ENCODE measurements at regions not wholly inside any gene's neighbourhood (a gene's known extent, or its start where the extent isn't known, plus 50 kb on each side); places are given as distances from the start of the nearest gene placed in this dataset.

DNA sequence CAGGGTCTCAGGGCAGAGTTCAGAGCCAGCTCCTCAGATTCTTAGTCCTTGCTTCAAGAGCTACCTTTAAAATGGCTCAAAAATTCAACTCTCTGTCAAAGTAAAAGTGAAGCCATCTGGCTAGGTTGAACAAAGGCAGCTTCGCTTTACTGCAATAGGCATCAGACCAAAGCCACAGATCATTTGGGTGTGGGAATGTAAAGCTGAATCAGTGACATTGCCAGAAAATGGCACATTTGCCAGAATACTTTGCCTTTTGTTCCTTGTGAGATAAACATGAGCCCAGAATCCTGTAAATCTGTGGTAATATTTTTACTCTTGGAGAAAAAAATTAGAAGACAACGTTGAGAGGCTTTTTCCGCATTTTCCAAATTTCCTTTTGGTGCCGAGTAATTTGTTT lies 210.5 kb downstream of the PALM2AKAP2 start:
- DNase-seq = no peak
- H3K27ac ChIP-seq = no peak overlapping the region

DNA sequence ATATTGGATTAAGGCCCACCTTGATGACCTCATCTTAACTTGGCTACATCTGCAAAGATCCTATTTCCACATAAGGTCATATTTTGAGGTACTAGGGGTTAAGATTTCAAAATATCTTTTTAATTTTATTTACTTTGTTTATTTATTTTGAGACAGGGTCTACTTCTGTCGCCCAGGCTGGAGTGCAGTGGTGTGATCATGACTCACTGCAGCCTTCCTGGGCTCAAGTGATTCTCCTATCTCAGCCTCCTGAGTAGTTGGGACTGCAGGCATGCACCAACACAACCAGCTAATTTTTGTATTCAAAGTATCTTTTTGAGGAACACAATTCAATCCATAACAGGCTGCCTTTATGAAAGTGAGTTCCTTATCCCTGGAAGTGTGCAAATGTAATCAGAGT lies 212.3 kb downstream of the PALM2AKAP2 start:
- no peak overlapping the region for H3K27ac ChIP-seq
- in situ Hi-C loops (cut with HindIII; ENCODE audit: low pct_ligation_motif_present, low sequenced_read_pairs) = no loop called here
- TF ChIP-seq, protein P1, sequence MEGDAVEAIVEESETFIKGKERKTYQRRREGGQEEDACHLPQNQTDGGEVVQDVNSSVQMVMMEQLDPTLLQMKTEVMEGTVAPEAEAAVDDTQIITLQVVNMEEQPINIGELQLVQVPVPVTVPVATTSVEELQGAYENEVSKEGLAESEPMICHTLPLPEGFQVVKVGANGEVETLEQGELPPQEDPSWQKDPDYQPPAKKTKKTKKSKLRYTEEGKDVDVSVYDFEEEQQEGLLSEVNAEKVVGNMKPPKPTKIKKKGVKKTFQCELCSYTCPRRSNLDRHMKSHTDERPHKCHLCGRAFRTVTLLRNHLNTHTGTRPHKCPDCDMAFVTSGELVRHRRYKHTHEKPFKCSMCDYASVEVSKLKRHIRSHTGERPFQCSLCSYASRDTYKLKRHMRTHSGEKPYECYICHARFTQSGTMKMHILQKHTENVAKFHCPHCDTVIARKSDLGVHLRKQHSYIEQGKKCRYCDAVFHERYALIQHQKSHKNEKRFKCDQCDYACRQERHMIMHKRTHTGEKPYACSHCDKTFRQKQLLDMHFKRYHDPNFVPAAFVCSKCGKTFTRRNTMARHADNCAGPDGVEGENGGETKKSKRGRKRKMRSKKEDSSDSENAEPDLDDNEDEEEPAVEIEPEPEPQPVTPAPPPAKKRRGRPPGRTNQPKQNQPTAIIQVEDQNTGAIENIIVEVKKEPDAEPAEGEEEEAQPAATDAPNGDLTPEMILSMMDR (IDR thresholded peaks at IDR 0.05; ENCODE audit: low read depth, low read length, missing control alignments) = no peak
- H3K36me3 ChIP-seq (replicated peaks) = no peaks in the 10 kb centered on the region
- H3K4me3 ChIP-seq (ENCODE audit: low read depth, low read length) = no peak overlapping the region
- DNase-seq = no peak
- no peaks in the 10 kb centered on the region for H3K27me3 ChIP-seq (replicated peaks)

More for the DNA sequence above, 210.5 kb downstream of the PALM2AKAP2 start:
- no peak overlapping the region for H3K4me3 ChIP-seq (ENCODE audit: low read depth, low read length)
- TF ChIP-seq, protein P1 (IDR thresholded peaks at IDR 0.05; ENCODE audit: low read depth, low read length, missing control alignments) = no peak
- no peaks in the 10 kb centered on the region for H3K27me3 ChIP-seq (replicated peaks)
- in situ Hi-C loops (cut with HindIII; ENCODE audit: low pct_ligation_motif_present, low sequenced_read_pairs) = no loop called here
- no peaks in the 10 kb centered on the region for H3K36me3 ChIP-seq (replicated peaks)

DNA sequence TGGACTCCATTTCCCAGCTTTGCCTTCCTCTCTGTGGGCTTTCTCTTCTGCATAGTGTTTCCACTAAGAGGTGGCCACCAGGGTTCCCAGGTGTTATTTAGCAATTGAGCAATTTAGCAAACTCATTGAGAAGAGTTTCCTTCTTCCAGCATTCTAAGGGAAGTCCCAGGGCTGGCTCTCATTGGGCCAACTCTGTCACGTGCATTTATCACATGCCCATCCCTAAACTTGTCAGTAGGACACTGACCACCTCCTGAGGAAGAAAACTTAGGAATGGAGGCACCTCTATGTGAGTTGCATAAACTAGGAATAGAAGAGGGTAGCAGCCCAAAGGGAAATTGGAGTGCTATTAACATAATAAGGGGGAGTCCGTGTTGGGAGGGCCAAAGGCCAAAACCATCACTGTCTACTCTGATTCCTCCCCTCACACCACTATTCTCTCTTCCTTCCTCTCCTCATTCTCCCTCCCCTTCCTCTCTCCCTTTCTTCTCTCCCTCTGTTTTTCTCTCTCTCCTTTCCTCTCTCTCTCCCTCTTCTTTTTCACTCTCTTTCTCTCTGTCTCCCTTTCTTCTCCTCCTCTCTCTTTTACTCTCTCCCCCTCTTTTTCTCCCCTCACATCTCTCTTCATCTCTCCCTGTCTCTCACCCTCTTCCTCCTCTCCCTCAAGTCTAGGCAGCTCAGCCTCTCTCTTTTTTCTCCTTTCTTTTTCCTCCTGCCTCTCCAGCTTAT lies 213.4 kb downstream of the PALM2AKAP2 start:
- no peak overlapping the region for H3K27ac ChIP-seq
- in situ Hi-C loops (cut with HindIII; ENCODE audit: low pct_ligation_motif_present, low sequenced_read_pairs) = no loop called here
- H3K27me3 ChIP-seq (replicated peaks) = no peaks in the 10 kb centered on the region
- no peak for DNase-seq
- no peaks in the 10 kb centered on the region for H3K36me3 ChIP-seq (replicated peaks)
- TF ChIP-seq, protein P1 (IDR thresholded peaks at IDR 0.05; ENCODE audit: low read depth, low read length, missing control alignments) = no peak
- H3K4me3 ChIP-seq (ENCODE audit: low read depth, low read length) = no peak overlapping the region

DNA sequence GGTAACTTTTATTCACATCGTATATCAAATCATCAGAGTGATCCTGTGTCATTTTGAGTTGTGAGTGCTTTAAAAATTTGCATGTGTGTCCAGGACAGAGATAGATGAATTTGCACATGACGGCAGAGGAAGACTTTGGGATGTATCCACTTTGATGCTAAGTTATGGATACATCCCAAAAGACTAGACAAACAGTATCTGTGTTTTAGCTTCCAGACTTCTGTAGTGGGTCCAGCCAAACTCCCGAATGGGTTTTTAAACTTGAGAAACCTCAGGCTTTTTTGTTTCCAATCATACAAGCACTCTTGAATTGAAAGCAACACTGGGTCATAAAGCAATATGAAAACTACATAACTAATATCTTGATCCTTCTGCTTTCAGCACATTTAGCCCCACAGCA lies 213.8 kb downstream of the C9orf152 start:
- H3K4me3 ChIP-seq (ENCODE audit: low read depth, low read length) = no peak overlapping the region
- in situ Hi-C loops (cut with HindIII; ENCODE audit: low pct_ligation_motif_present, low sequenced_read_pairs) = no loop called here
- TF ChIP-seq, protein P1 (IDR thresholded peaks at IDR 0.05; ENCODE audit: low read depth, low read length, missing control alignments) = no peak

DNA sequence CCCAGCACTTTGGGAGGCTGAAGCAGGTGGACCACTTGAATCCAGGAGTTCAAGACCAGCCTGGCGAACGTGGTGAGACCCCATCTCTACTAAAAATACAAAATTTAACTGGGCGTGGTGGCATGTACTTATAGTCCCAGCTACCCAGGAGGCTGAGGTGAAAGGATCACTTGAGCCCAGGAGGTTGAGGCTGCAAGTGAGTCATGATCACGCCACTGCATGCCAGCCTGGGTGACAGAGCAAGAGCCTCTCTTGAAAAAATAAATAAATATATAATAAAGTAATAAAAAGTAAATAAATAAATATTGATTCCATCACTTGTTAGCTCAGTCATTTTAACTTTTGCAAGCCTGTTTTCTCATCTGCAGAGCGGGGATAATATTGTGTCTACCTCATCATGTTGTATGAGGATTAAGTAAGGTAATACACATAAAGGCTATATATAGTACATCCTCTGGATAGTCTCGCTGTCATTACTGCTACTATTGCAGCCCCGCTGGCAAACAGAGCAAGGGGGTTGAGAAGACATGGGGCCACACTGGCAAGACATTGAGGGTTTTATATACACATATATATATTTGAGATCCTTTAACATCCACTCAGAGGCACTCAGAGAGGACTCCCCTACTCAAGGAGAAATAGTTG lies 210.9 kb downstream of the C9orf152 start:
- Histone ChIP-seq H3K27me3 (replicated peaks) (no peaks in the 10 kb centered on the region), H3K36me3 (replicated peaks) (no peaks in the 10 kb centered on the region), H3K27ac (no peak overlapping the region), H3K4me3 (ENCODE audit: low read depth, low read length) (no peak overlapping the region)
- DNase-seq = peak; percentile 24
- in situ Hi-C loops (cut with HindIII; ENCODE audit: low pct_ligation_motif_present, low sequenced_read_pairs) = no loop called here
- TF ChIP-seq, protein P1 (IDR thresholded peaks at IDR 0.05; ENCODE audit: low read depth, low read length, missing control alignments) = no peak

More for the DNA sequence above, 213.8 kb downstream of the C9orf152 start:
- no peak for DNase-seq
- Histone ChIP-seq H3K27me3 (replicated peaks) (no peaks in the 10 kb centered on the region), H3K27ac (no peak overlapping the region), H3K36me3 (replicated peaks) (no peaks in the 10 kb centered on the region)
